IPS DF 19.7 (cell line): ENCODE measurements at regions not wholly inside any gene's neighbourhood (a gene's known extent, or its start where the extent isn't known, plus 50 kb on each side); places are given as distances from the start of the nearest gene placed in this dataset.

Experiments used
- DNase-seq: peaks from one replicate; pipeline ENCODE4 v3.0.0-alpha.2; 2013; ENCODE audit warnings: low read depth, low spot score

- DNase-seq, result no peak
Observed at GRCh38 chr16:85187886-85188285, 75.6 kb upstream of the CIBAR2 start.

GRCh38 chr16:85188822-85189672 lies 76.8 kb upstream of the CIBAR2 start:
- DNase-seq, result no peak

- no peak for DNase-seq
Observed at GRCh38 chr16:85190572-85190971, 78.3 kb upstream of the CIBAR2 start.

GRCh38 chr16:85191341-85191965 lies 79.2 kb upstream of the CIBAR2 start:
- DNase-seq, result no peak

- DNase-seq, result no peak
Observed at GRCh38 chr16:85192238-85193114, 80.2 kb upstream of the CIBAR2 start.

GRCh38 chr16:85193115-85193493 lies 80.8 kb upstream of the CIBAR2 start:
- no peak for DNase-seq

- DNase-seq, result no peak
Observed at GRCh38 chr16:85193876-85194275, 81.6 kb upstream of the CIBAR2 start.

- no peak for DNase-seq
Observed at GRCh38 chr16:85194307-85195270, 82.3 kb upstream of the CIBAR2 start.

- no peak for DNase-seq
Observed at GRCh38 chr16:85195271-85195647, 83.0 kb upstream of the CIBAR2 start.

- no peak for DNase-seq
Observed at GRCh38 chr16:85195900-85196772, 83.9 kb upstream of the CIBAR2 start.

- DNase-seq, result no peak
Observed at GRCh38 chr16:85196976-85197375, 84.7 kb upstream of the CIBAR2 start.

- no peak for DNase-seq
Observed at GRCh38 chr16:85197611-85198566, 85.6 kb upstream of the CIBAR2 start.

GRCh38 chr16:85199069-85199725 lies 86.9 kb upstream of the CIBAR2 start:
- no peak for DNase-seq

- no peak for DNase-seq
Observed at GRCh38 chr16:85199880-85200279, 87.6 kb upstream of the CIBAR2 start.

- no peak for DNase-seq
Observed at GRCh38 chr16:85200471-85201278, 88.4 kb upstream of the CIBAR2 start.

- no peak for DNase-seq
Observed at GRCh38 chr16:85201574-85201973, 89.3 kb upstream of the CIBAR2 start.

- DNase-seq, result no peak
Observed at GRCh38 chr16:85202051-85202601, 89.9 kb upstream of the CIBAR2 start.
